ENCODE measurements at regions not wholly inside any gene's neighbourhood (a gene's known extent, or its start where the extent isn't known, plus 50 kb on each side); places are given as distances from the start of the nearest gene placed in this dataset.

GRCh38 chr10:108422286-108422685 is 1257.8 kb upstream of the SORCS1 start:
- TF ChIP-seq POLR2AphosphoS5 (IDR thresholded peaks at IDR 0.05; ENCODE audit: low read depth, low read length): no peak
- TF ChIP-seq SPI1 (IDR thresholded peaks at IDR 0.05; ENCODE audit: low read depth, low read length): no peak
- TF ChIP-seq POLR2A (IDR thresholded peaks at IDR 0.05; ENCODE audit: low read depth, low read length): no peak
- TF ChIP-seq TAF1 (IDR thresholded peaks at IDR 0.05; ENCODE audit: low read depth, low read length): no peak
- no peak for TF ChIP-seq PAX5 (IDR thresholded peaks at IDR 0.05; ENCODE audit: insufficient read depth, low read length, severe bottlenecking)
